ENCODE measurements at regions not wholly inside any gene's neighbourhood (a gene's known extent, or its start where the extent isn't known, plus 50 kb on each side); places are given as distances from the start of the nearest gene placed in this dataset.

DNA sequence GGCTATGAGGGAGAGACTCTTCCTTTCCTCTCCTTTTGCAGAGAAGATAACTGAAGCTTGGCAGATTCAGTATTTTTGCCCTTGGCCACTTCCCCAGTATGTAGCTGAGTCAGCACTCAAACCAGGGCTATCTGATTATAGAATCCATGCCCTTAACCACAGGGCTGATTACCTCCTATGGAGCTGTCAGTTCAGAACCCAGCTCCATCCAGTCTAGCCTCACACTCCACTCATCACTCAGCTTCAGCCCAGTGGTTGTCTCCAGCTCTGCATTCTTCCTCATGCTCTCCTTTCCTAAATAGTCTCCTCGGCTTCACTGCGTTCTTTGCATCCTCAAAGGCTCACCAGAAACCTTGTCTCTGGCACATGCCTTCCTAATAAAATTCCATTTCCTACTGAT is 151.6 kb upstream of the BLID start:
- TF ChIP-seq, protein P1, sequence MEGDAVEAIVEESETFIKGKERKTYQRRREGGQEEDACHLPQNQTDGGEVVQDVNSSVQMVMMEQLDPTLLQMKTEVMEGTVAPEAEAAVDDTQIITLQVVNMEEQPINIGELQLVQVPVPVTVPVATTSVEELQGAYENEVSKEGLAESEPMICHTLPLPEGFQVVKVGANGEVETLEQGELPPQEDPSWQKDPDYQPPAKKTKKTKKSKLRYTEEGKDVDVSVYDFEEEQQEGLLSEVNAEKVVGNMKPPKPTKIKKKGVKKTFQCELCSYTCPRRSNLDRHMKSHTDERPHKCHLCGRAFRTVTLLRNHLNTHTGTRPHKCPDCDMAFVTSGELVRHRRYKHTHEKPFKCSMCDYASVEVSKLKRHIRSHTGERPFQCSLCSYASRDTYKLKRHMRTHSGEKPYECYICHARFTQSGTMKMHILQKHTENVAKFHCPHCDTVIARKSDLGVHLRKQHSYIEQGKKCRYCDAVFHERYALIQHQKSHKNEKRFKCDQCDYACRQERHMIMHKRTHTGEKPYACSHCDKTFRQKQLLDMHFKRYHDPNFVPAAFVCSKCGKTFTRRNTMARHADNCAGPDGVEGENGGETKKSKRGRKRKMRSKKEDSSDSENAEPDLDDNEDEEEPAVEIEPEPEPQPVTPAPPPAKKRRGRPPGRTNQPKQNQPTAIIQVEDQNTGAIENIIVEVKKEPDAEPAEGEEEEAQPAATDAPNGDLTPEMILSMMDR (IDR thresholded peaks at IDR 0.05; ENCODE audit: low read depth, low read length): no peak
- peak; percentile 58 for DNase-seq (ENCODE audit: extremely low read depth, low read depth)

DNA sequence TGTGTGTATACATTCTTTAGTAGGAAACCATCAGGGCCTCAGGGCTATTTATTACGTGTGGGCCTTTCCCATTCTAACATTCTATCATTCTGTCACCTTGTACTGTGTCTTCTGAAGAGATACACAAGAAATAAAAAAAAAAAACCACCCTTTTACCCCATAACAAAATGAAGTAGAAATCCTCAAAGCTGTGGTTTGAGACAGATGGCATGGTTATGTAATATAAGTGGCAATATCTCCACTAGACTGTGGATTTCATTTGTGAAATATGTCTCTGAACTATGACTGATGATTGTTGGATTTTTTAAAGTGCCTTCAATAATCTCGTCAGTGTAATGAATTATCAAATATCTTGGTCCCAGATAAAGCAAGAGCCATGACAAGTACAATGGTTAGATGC is 150.0 kb upstream of the BLID start:
- TF ChIP-seq, protein P1 (IDR thresholded peaks at IDR 0.05; ENCODE audit: low read depth, low read length): no peak

DNA sequence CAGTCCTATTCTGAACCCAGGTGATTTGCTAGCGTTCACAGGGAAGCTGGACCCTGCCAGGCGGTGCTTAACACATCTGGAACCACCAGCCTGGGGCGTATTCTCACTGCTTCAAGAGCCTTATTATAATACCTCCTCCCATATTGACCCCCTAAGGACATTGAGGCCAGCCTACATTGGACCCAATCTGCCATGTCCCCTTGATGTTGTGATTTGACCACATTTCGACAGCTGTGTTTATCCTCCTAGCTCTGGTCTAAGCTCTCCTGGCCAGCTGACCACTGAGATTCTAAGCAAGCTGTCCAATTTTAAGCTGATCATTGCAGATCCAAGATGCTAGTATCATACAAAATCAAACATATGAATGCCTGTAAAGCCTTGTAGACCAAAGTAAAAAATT is 148.1 kb upstream of the BLID start:
- TF ChIP-seq, protein P1 (IDR thresholded peaks at IDR 0.05; ENCODE audit: low read depth, low read length): no peak
- DNase-seq (ENCODE audit: extremely low read depth, low read depth): no peak

More for the DNA sequence above, 150.0 kb upstream of the BLID start:
- no peak for DNase-seq (ENCODE audit: extremely low read depth, low read depth)

DNA sequence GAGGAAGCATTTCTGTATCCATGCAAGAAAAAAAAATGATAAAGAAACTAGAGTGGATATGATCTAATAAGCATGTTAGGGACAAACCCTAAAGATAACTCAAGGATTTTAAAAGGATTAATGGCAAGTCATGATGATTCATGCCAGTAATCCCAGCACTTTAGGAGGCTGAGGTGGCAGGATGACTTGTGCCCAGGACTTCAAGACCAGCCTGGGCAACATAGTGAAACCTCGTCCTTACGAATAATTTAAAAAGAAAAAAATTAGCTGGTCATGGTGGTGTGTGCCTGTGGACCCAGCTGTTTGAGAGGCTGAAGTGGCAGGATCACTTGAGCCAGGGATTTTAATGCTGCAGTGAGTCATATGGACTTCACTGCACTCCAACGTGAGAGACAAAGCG is 145.5 kb upstream of the BLID start:
- TF ChIP-seq, protein P1 (IDR thresholded peaks at IDR 0.05; ENCODE audit: low read depth, low read length): no peak
- no peak for DNase-seq (ENCODE audit: extremely low read depth, low read depth)

DNA sequence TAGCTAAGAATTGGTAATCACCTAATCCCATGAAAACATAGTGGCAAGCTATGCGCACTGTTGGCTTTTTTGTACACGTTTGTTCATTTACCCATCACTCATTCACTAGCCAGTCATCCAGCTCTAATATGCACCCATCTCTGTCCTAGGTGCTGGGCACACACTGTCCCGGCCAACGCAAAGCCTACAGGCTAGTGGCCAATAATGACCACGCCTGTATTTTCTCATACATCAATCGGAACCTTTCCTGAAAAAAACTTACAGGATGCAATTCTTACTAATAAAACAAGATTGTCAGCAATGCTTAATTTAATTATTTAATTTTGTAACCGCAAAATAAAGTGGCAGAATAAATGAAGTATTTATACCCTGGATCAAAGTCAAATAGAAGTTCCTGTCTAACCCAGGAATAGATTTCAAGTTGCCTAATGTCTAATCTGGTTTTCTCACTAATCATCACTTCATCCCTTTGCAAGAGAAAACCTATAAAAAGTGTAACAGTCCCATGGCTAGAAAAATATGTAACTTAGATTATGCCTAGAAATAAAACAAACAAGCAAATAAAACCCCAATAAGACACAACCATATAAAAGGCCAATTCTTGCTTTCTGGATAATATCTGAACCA is 143.3 kb upstream of the BLID start:
- no peak for DNase-seq (ENCODE audit: extremely low read depth, low read depth)
- TF ChIP-seq, protein P1 (IDR thresholded peaks at IDR 0.05; ENCODE audit: low read depth, low read length): no peak

DNA sequence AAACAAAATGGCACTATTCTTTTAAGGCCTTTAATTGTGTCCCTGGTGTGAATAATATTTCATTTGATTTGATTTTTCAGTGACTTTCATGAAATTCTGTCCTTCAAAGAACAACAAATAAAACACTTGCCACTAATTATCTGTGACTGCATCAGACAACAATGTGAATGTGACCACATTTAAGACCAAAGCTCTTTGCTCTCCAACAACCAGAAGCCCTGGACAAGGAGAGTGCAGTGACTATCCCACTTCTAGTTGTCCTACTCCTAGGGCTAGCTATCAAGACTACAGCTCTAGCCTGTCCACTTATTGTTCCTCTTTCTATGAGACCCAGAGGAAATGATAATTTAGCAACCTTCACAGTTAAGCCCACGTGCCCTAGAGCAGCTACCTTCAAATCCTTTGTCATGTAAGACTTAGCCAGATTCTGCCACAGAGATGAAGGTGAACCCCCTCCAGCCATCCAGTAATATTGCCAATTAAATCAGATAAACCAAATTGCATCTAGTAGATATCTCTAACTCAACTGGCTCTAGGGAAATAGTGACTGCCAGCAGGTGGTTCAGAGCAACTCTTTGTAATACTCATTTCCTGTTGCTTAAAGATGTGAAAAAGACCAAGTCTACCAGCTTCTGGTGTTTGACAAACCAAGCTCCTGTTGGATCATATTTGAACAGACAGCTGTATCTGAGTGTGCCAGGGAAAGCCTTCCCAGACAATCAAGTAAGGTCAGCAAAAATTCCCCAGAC is 142.6 kb upstream of the BLID start:
- DNase-seq (ENCODE audit: extremely low read depth, low read depth): no peak
- TF ChIP-seq, protein P1 (IDR thresholded peaks at IDR 0.05; ENCODE audit: low read depth, low read length): no peak

DNA sequence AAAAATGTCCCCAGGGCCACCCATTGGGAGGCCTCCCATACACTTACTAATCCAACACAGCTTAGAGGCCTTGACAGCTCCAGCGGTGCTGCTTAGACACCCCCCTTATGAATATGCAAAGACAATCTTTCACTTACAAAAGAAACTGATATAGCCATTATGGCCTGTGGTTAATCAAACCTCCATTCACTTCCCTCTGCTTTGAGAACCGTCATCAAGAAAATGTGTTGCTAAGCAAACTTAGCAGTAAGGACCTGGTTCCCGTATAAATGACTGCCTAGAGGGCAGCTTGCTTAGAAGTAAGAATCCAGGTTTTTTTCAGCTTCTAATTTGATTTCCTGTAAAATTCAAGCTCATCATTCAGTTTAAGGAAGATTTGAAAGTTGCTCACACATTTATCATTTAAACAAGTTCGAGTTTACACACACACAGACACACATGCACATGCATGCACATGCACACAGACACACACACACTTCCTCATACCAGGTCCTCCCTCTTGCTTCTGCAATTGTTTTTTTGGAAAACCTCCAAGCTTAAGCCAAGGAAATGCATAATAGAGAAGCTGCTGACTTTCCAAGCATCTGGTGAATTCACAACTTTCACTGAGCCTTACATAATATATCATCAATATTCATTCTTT is 137.7 kb upstream of the BLID start:
- no peak for DNase-seq (ENCODE audit: extremely low read depth, low read depth)
- TF ChIP-seq, protein P1 (IDR thresholded peaks at IDR 0.05; ENCODE audit: low read depth, low read length): no peak
